ENCODE measurements at regions not wholly inside any gene's neighbourhood (a gene's known extent, or its start where the extent isn't known, plus 50 kb on each side); places are given as distances from the start of the nearest gene placed in this dataset.
A peak's percentile ranks its signal among the peaks of the same experiment; 100 is the strongest.

DNA sequence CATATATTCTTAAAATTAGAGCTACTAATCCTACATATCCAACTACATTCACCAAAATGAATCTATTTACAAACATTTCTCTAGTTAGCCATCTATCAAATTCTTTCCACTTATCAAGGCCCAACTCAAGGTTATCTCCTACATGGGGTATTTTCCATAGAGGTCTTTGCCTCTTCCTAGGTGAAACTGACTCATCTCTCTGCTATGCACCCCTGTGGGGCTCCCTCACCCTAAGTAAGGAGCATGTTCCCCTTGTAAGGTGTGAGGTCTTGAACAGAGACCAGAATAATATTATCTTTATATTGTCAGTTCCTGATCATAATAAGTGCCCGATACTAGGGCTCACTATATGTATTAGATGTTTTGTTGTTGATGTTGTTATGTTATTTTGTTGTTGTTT is 74.6 kb upstream of the TSC22D2 start:
- H3K9ac ChIP-seq (ENCODE audit: low read length), result no peak overlapping the region
- no peak overlapping the region for H3K56ac ChIP-seq (ENCODE audit: low read length)
- no peaks in the 10 kb centered on the region for H3K79me1 ChIP-seq (ENCODE audit: low read length)
- H3K23ac ChIP-seq (ENCODE audit: low read length), result no peak overlapping the region
- no peak overlapping the region for H4K5ac ChIP-seq (ENCODE audit: low read length)
- no peaks in the 10 kb centered on the region for H3K4me1 ChIP-seq (ENCODE audit: control insufficient read depth, low read depth, low read length)
- no peak overlapping the region for H3K27ac ChIP-seq (ENCODE audit: low read depth, low read length)
- H2AK5ac ChIP-seq (ENCODE audit: low read length), result no peak overlapping the region
- H3K27me3 ChIP-seq (ENCODE audit: insufficient read depth, low read length, poor library complexity), result no peaks in the 10 kb centered on the region
- no peak overlapping the region for H3K4ac ChIP-seq (ENCODE audit: low read depth, low read length)
- H3K18ac ChIP-seq (ENCODE audit: low read length), result no peak overlapping the region
- H3K4me2 ChIP-seq (ENCODE audit: low read length), result no peak overlapping the region
- WGBS (ENCODE audit: extremely low coverage, insufficient coverage, low lambda C conversion rate), result no CpG with 5 or more reads among the region's 1 CpG
- H4K8ac ChIP-seq (ENCODE audit: low read depth, low read length), result no peak overlapping the region
- H3K36me3 ChIP-seq (ENCODE audit: control insufficient read depth, insufficient read depth, low read length), result no peaks in the 10 kb centered on the region
- no peak overlapping the region for H3K4me3 ChIP-seq (ENCODE audit: low read length)
- DNase-seq, result peak; percentile 86
- H3K79me2 ChIP-seq (ENCODE audit: control insufficient read depth, insufficient read depth, low read length), result no peaks in the 10 kb centered on the region
- no peak overlapping the region for H2BK15ac ChIP-seq (replicated peaks; ENCODE audit: low read depth)
- no peak overlapping the region for H2BK120ac ChIP-seq (ENCODE audit: low read depth, low read length)
- H2BK5ac ChIP-seq (ENCODE audit: low read length), result no peak overlapping the region

DNA sequence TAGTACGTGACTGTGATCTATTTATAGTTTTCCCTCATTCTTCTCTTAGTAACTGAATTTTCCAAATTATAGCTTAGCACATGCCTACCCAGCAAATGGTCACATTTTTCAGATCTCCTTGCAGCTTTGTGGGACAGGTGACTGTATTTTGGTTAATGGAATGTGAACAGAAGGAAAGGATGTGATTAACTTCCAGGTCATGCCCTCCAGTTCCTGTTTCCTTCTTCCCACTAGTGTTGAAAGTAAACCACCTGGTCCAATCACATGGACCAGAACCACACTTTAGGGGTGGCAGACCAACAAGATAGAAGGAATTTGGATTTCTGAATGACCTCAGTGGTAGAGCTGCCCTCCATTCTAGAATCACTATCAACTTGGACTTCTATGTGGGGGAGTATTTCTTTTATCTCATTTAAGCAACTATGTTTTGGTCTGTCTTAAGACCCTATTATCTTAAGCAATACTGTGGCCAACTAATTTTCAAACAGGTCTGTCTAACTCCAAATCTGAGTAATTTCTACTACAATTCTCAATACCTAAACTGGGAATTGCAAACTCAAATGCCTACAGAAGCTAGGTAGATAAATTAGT is 76.0 kb upstream of the TSC22D2 start:
- no peak overlapping the region for H4K5ac ChIP-seq (ENCODE audit: low read length)
- WGBS (ENCODE audit: extremely low coverage, insufficient coverage, low lambda C conversion rate), result no CpG with 5 or more reads among the region's 1 CpG

DNA sequence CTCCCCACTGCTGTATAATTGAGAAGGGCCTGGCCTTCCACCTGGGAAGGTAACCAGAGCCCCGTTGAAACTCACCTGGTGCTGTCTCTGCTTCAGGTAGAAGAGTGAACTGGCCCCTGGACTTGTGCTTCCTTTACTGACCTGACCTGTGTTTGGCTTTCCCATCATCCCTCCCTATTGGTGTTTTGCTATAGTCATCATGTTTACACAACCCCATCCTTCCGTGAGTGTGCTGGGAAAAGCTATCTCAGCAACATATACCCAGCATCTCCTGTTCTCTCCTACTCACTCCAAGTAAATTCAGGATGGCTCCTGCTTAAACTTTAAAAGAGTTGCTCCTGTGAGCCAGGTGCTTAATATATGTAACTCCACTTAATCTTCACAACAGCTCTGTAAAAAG is 77.2 kb upstream of the TSC22D2 start:
- H3K4me3 ChIP-seq (ENCODE audit: low read length), result no peak overlapping the region
- no peak overlapping the region for H4K8ac ChIP-seq (ENCODE audit: low read depth, low read length)
- no peak overlapping the region for H2AK5ac ChIP-seq (ENCODE audit: low read length)
- no peak overlapping the region for H3K27ac ChIP-seq (ENCODE audit: low read depth, low read length)
- no peak overlapping the region for H3K9ac ChIP-seq (ENCODE audit: low read length)
- WGBS (ENCODE audit: extremely low coverage, insufficient coverage, low lambda C conversion rate), result no CpG with 5 or more reads among the region's 2 CpGs
- no peak for DNase-seq
- no peak overlapping the region for H3K56ac ChIP-seq (ENCODE audit: low read length)
- no peaks in the 10 kb centered on the region for H3K36me3 ChIP-seq (ENCODE audit: control insufficient read depth, insufficient read depth, low read length)
- H3K27me3 ChIP-seq (ENCODE audit: insufficient read depth, low read length, poor library complexity), result no peaks in the 10 kb centered on the region
- no peak overlapping the region for H3K4ac ChIP-seq (ENCODE audit: low read depth, low read length)
- no peak overlapping the region for H3K23ac ChIP-seq (ENCODE audit: low read length)
- H2BK120ac ChIP-seq (ENCODE audit: low read depth, low read length), result no peak overlapping the region
- H2BK15ac ChIP-seq (replicated peaks; ENCODE audit: low read depth), result no peak overlapping the region
- H3K18ac ChIP-seq (ENCODE audit: low read length), result no peak overlapping the region
- no peaks in the 10 kb centered on the region for H3K79me1 ChIP-seq (ENCODE audit: low read length)
- H3K79me2 ChIP-seq (ENCODE audit: control insufficient read depth, insufficient read depth, low read length), result no peaks in the 10 kb centered on the region
- no peaks in the 10 kb centered on the region for H3K4me1 ChIP-seq (ENCODE audit: control insufficient read depth, low read depth, low read length)
- H2BK5ac ChIP-seq (ENCODE audit: low read length), result no peak overlapping the region
- no peak overlapping the region for H4K5ac ChIP-seq (ENCODE audit: low read length)
- H3K4me2 ChIP-seq (ENCODE audit: low read length), result no peak overlapping the region

More for the DNA sequence above, 76.0 kb upstream of the TSC22D2 start:
- Histone ChIP-seq H3K27me3 (ENCODE audit: insufficient read depth, low read length, poor library complexity) (no peaks in the 10 kb centered on the region), H3K18ac (ENCODE audit: low read length) (no peak overlapping the region), H3K27ac (ENCODE audit: low read depth, low read length) (no peak overlapping the region), H3K79me2 (ENCODE audit: control insufficient read depth, insufficient read depth, low read length) (no peaks in the 10 kb centered on the region), H3K56ac (ENCODE audit: low read length) (no peak overlapping the region), H3K79me1 (ENCODE audit: low read length) (no peaks in the 10 kb centered on the region), H3K36me3 (ENCODE audit: control insufficient read depth, insufficient read depth, low read length) (no peaks in the 10 kb centered on the region), H4K8ac (ENCODE audit: low read depth, low read length) (no peak overlapping the region), H3K4me2 (ENCODE audit: low read length) (no peak overlapping the region), H3K4me1 (ENCODE audit: control insufficient read depth, low read depth, low read length) (no peaks in the 10 kb centered on the region), H3K4ac (ENCODE audit: low read depth, low read length) (no peak overlapping the region), H3K9ac (ENCODE audit: low read length) (no peak overlapping the region), H2BK15ac (replicated peaks; ENCODE audit: low read depth) (peak overlapping the region; percentile 85), H2AK5ac (ENCODE audit: low read length) (no peak overlapping the region), H3K4me3 (ENCODE audit: low read length) (no peak overlapping the region), H2BK5ac (ENCODE audit: low read length) (no peak overlapping the region), H2BK120ac (ENCODE audit: low read depth, low read length) (no peak overlapping the region), H3K23ac (ENCODE audit: low read length) (no peak overlapping the region)
- DNase-seq, result no peak

DNA sequence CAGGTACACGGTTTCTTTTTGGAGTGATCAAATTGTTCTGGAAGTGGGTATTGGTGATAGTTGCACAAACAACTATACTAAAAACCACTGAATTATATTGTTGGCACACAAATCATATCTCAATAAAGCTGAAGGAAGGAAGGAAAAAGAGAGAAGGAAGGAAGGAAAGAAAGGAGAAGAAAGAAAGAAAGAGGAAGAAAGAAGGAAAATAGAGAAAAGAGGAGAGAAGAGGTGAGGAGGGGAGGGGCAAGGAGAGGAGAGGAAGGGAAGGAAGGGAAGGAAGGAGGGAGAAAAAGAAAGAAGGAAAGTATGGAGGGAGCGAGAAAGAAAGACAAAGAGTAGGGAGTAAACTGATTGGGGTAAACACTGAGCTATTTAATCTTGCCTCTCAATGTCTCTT is 77.9 kb upstream of the TSC22D2 start:
- Histone ChIP-seq H2BK5ac (ENCODE audit: low read length) (no peak overlapping the region), H4K5ac (ENCODE audit: low read length) (no peak overlapping the region), H3K4me3 (ENCODE audit: low read length) (no peak overlapping the region), H3K9ac (ENCODE audit: low read length) (no peak overlapping the region), H2AK5ac (ENCODE audit: low read length) (no peak overlapping the region), H3K4me2 (ENCODE audit: low read length) (no peak overlapping the region), H3K79me2 (ENCODE audit: control insufficient read depth, insufficient read depth, low read length) (no peaks in the 10 kb centered on the region), H3K23ac (ENCODE audit: low read length) (no peak overlapping the region), H3K27me3 (ENCODE audit: insufficient read depth, low read length, poor library complexity) (no peaks in the 10 kb centered on the region), H2BK120ac (ENCODE audit: low read depth, low read length) (no peak overlapping the region), H3K56ac (ENCODE audit: low read length) (no peak overlapping the region), H3K18ac (ENCODE audit: low read length) (no peak overlapping the region), H2BK15ac (replicated peaks; ENCODE audit: low read depth) (no peak overlapping the region), H3K27ac (ENCODE audit: low read depth, low read length) (no peak overlapping the region), H4K8ac (ENCODE audit: low read depth, low read length) (no peak overlapping the region), H3K4ac (ENCODE audit: low read depth, low read length) (no peak overlapping the region), H3K79me1 (ENCODE audit: low read length) (no peaks in the 10 kb centered on the region), H3K36me3 (ENCODE audit: control insufficient read depth, insufficient read depth, low read length) (no peaks in the 10 kb centered on the region), H3K4me1 (ENCODE audit: control insufficient read depth, low read depth, low read length) (no peaks in the 10 kb centered on the region)
- DNase-seq, result no peak
- WGBS (ENCODE audit: extremely low coverage, insufficient coverage, low lambda C conversion rate), result no CpG with 5 or more reads among the region's 2 CpGs

DNA sequence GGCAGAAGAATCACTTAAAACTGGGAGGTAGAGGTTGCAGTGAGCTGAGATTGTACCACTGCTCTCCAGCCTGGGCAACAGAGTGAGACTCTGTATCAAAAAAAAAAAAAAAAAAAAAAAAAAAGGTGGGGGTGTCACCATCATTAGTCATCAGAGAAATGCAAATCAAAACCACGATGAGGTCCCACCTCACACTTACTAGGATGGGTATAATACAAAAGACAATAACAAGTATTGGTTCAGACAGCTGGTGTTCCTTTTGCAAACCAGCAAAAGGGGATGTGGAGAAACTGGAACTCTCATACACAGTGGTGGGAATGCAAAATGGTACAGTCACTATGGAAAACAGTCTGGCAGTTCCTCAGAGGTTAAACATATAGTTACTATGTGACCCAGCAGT is 78.7 kb upstream of the TSC22D2 start:
- no peaks in the 10 kb centered on the region for H3K4me1 ChIP-seq (ENCODE audit: control insufficient read depth, low read depth, low read length)
- no peak overlapping the region for H3K9ac ChIP-seq (ENCODE audit: low read length)
- no peak overlapping the region for H3K56ac ChIP-seq (ENCODE audit: low read length)
- H3K23ac ChIP-seq (ENCODE audit: low read length), result no peak overlapping the region
- no peak overlapping the region for H4K5ac ChIP-seq (ENCODE audit: low read length)
- no peak for DNase-seq
- H3K4ac ChIP-seq (ENCODE audit: low read depth, low read length), result no peak overlapping the region
- H2BK120ac ChIP-seq (ENCODE audit: low read depth, low read length), result no peak overlapping the region
- no CpG with 5 or more reads among the region's 1 CpG for WGBS (ENCODE audit: extremely low coverage, insufficient coverage, low lambda C conversion rate)
- no peak overlapping the region for H3K4me3 ChIP-seq (ENCODE audit: low read length)
- no peaks in the 10 kb centered on the region for H3K27me3 ChIP-seq (ENCODE audit: insufficient read depth, low read length, poor library complexity)
- H3K79me2 ChIP-seq (ENCODE audit: control insufficient read depth, insufficient read depth, low read length), result no peaks in the 10 kb centered on the region
- H2BK15ac ChIP-seq (replicated peaks; ENCODE audit: low read depth), result no peak overlapping the region
- no peak overlapping the region for H3K18ac ChIP-seq (ENCODE audit: low read length)
- no peak overlapping the region for H2BK5ac ChIP-seq (ENCODE audit: low read length)
- no peak overlapping the region for H3K4me2 ChIP-seq (ENCODE audit: low read length)
- no peak overlapping the region for H4K8ac ChIP-seq (ENCODE audit: low read depth, low read length)
- H3K36me3 ChIP-seq (ENCODE audit: control insufficient read depth, insufficient read depth, low read length), result no peaks in the 10 kb centered on the region
- no peak overlapping the region for H3K27ac ChIP-seq (ENCODE audit: low read depth, low read length)
- no peaks in the 10 kb centered on the region for H3K79me1 ChIP-seq (ENCODE audit: low read length)
- H2AK5ac ChIP-seq (ENCODE audit: low read length), result no peak overlapping the region

DNA sequence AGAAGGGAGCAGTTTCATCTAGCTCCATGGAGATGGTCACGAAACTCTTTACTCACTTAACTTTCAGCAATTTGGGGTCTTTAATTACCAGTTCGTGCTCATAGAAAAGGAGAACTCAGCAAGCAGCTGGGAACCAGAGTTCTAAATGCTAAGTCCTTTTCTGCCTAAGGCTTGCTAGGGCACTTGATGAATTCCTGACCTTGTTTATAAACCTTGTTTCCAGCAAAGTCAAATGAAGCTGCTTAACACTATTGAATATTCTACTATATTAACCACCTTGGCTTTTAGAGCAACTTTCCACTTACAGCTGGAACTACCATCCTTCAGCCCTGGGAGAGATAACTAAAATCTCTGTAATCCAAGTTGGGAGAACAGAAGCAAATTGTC is 79.5 kb upstream of the TSC22D2 start:
- Histone ChIP-seq H3K56ac (ENCODE audit: low read length) (no peak overlapping the region), H2BK5ac (ENCODE audit: low read length) (no peak overlapping the region), H3K27me3 (ENCODE audit: insufficient read depth, low read length, poor library complexity) (no peaks in the 10 kb centered on the region), H3K79me1 (ENCODE audit: low read length) (no peaks in the 10 kb centered on the region), H3K4me3 (ENCODE audit: low read length) (no peak overlapping the region), H2AK5ac (ENCODE audit: low read length) (no peak overlapping the region), H4K5ac (ENCODE audit: low read length) (no peak overlapping the region), H3K27ac (ENCODE audit: low read depth, low read length) (no peak overlapping the region), H3K4ac (ENCODE audit: low read depth, low read length) (no peak overlapping the region), H3K79me2 (ENCODE audit: control insufficient read depth, insufficient read depth, low read length) (no peaks in the 10 kb centered on the region), H3K4me2 (ENCODE audit: low read length) (no peak overlapping the region), H2BK15ac (replicated peaks; ENCODE audit: low read depth) (no peak overlapping the region), H3K23ac (ENCODE audit: low read length) (no peak overlapping the region), H3K4me1 (ENCODE audit: control insufficient read depth, low read depth, low read length) (no peaks in the 10 kb centered on the region), H4K8ac (ENCODE audit: low read depth, low read length) (no peak overlapping the region), H2BK120ac (ENCODE audit: low read depth, low read length) (no peak overlapping the region), H3K9ac (ENCODE audit: low read length) (no peak overlapping the region), H3K18ac (ENCODE audit: low read length) (no peak overlapping the region), H3K36me3 (ENCODE audit: control insufficient read depth, insufficient read depth, low read length) (no peaks in the 10 kb centered on the region)
- no peak for DNase-seq
- WGBS (ENCODE audit: extremely low coverage, insufficient coverage, low lambda C conversion rate), result no CpG with 5 or more reads among the region's 2 CpGs

Data from mesendoderm (in vitro differentiated cells).